ENCODE measurements at regions not wholly inside any gene's neighbourhood (a gene's known extent, or its start where the extent isn't known, plus 50 kb on each side); places are given as distances from the start of the nearest gene placed in this dataset.
A peak's percentile ranks its signal among the peaks of the same experiment; 100 is the strongest.
"Not testable (repeated sequence)": the region's sequence is repeated elsewhere in the genome, so short reads cannot be mapped to it uniquely, and the experiment has no call there.

GRCh38 chr5:138647794-138648410, 72.7 kb upstream of the HSPA9 start:
- no peak for DNase-seq (ENCODE audit: low read depth)

GRCh38 chr5:138647261-138647788, 72.1 kb upstream of the HSPA9 start:
- DNase-seq (ENCODE audit: low read depth), result no peak

GRCh38 chr5:138646671-138647070, 71.5 kb upstream of the HSPA9 start:
- DNase-seq (ENCODE audit: low read depth), result no peak

GRCh38 chr5:138645778-138646575, 70.8 kb upstream of the HSPA9 start:
- no peak for DNase-seq (ENCODE audit: low read depth)

GRCh38 chr5:138643040-138643791, 68.0 kb upstream of the HSPA9 start:
- DNase-seq (ENCODE audit: low read depth), result no peak

GRCh38 chr5:138641547-138642298, 66.5 kb upstream of the HSPA9 start:
- peak; percentile 57 for DNase-seq (ENCODE audit: low read depth)

GRCh38 chr5:138640646-138641254, 65.5 kb upstream of the HSPA9 start:
- DNase-seq (ENCODE audit: low read depth), result no peak

GRCh38 chr5:138640138-138640537, 64.9 kb upstream of the HSPA9 start:
- DNase-seq (ENCODE audit: low read depth), result no peak

- no peak for DNase-seq (ENCODE audit: low read depth)
Measured at GRCh38 chr5:138639326-138639725, 64.1 kb upstream of the HSPA9 start.

GRCh38 chr5:138637256-138637655, 62.1 kb upstream of the HSPA9 start:
- no peak for DNase-seq (ENCODE audit: low read depth)

GRCh38 chr5:138636398-138636944, 61.3 kb upstream of the HSPA9 start:
- DNase-seq (ENCODE audit: low read depth), result no peak

GRCh38 chr5:138635708-138636107, 60.5 kb upstream of the HSPA9 start:
- no peak for DNase-seq (ENCODE audit: low read depth)

GRCh38 chr5:138635265-138635664, 60.1 kb upstream of the HSPA9 start:
- DNase-seq (ENCODE audit: low read depth), result no peak

GRCh38 chr5:138634804-138635203, 59.6 kb upstream of the HSPA9 start:
- DNase-seq (ENCODE audit: low read depth), result not testable (repeated sequence)

- no peak for DNase-seq (ENCODE audit: low read depth)
Measured at GRCh38 chr5:138632900-138633489, 57.8 kb upstream of the HSPA9 start.

- no peak for DNase-seq (ENCODE audit: low read depth)
Measured at GRCh38 chr5:138631096-138631928, 56.1 kb upstream of the HSPA9 start.

- DNase-seq (ENCODE audit: low read depth), result no peak
Measured at GRCh38 chr5:138629392-138629791, 54.2 kb upstream of the HSPA9 start.

- no peak for DNase-seq (ENCODE audit: low read depth)
Measured at GRCh38 chr5:138626333-138626944, 51.2 kb upstream of the HSPA9 start.

GRCh38 chr5:138625134-138625533, 49.9 kb upstream of the HSPA9 start:
- DNase-seq (ENCODE audit: low read depth), result no peak

Data from activated T-helper 9 cell treated with anti-CD3 and anti-CD28 coated beads, Interleukin-2, amount 50 U/mL, for 16 hours (primary cell).